ENCODE measurements at regions not wholly inside any gene's neighbourhood (a gene's known extent, or its start where the extent isn't known, plus 50 kb on each side); places are given as distances from the start of the nearest gene placed in this dataset.
"Not testable (repeated sequence)": the region's sequence is repeated elsewhere in the genome, so short reads cannot be mapped to it uniquely, and the experiment has no call there.

DNA sequence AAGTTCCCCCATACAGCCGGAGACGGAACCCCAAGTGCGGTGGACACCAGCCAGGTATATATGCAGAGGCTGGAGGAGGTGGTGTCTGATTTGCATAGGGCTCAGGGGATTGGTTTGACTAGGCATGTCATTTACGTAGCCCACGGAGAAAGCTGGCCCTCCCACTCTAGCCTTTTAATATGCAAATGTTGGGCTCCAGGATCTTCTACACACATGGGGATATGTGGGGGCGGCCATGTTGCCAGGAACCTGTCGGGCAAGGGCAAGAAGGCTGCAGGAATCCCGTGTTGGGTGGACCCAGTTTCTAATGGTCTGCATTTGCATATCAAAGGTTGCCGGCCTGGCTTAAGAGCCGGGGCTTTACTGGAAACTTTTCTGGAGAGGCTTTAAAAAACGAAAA is 57.4 kb downstream of the FTHL17 start:
- not testable (repeated sequence) for DNase-seq

- no peak for DNase-seq
These were observed 59.3 kb downstream of the FTHL17 start for GRCh38 chrX:31012509-31013025.

GRCh38 chrX:31007321-31007720 is 64.5 kb downstream of the FTHL17 start:
- DNase-seq = no peak

- DNase-seq = no peak
These were observed 65.8 kb downstream of the FTHL17 start for GRCh38 chrX:31006027-31006426.

DNA sequence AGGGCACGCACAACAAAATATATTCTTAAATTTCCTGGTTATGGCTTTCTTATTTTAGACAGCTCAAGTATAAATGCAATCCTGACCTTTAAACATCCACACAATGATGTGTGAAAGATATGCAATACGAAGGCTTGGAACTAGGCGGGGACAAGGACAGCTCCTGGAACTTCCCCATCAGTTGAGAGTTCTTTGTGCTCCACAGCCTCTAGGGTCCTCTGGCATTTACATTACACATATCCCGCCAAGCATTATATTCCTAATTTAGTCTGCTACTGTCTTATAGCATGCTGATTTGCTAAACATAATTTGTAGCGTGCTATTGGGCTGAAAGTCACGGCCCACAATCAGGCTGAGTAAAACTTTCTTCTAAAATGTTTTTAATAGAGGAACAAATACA is 74.4 kb downstream of the FTHL17 start:
- DNase-seq = no peak

DNA sequence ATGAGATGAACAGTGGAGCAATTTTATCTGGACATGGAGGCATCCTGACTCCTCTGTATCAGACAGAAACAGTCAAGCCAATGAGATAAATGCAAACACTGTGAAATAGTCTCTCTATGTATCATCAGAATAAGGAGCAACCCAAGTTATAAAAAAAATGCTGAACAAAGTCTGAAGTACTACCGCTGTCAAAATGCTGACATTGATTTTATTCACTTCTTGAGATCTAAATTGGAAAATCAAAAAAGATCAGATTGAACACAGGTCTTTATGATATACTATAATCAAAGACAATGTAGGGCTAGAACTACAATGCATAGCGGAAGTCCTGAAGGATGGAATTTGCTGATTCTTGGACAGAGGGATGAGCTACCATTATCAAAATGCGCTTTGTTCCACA is 76.1 kb downstream of the FTHL17 start:
- DNase-seq = no peak

DNA sequence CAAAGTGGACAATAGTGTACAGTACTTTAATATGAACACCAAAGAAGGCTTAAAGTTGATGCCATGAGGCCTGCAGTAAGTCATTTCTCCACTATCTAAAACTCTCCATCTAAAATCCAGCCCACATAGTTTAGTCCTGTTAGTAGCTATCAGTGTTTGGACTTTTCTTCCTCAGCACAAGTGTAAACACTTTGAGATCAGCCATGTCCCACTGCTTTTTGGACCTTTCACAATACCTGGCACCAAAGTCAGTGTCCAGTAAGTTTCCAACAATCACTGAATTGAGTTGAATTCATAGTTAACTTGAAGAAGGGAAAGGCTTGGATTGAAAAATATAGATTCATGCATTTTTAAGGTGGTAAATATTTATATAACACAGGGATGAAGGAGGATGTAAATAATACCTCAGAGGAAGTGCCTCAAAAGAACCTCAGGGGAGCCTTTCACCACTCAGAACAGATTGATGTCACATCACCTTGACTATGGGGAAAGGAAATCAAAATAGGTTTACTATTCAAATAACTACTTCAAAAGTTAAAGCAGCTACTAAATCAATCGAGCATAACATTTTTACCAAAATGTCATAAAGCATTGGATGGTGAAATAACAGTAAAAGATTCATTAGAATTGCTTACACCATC is 76.7 kb downstream of the FTHL17 start:
- no peak for DNase-seq

DNA sequence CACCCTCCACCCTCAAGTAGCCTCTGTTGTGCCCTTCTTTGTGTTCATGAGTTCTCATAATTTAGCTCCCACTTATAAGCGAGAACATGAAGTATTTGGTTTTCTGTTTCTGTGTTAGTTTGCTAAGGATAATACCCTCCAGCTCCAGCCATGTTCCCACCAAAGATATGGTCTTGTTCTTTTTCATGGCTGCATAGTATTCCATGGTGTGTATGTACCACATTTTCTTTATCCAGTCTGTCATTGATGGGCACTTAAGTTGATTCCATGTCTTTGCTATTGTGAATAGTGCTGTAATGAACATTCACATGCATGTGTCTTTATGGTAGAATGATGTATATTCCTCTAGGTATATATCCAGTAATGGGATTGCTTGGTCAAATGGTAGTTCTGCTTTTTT is 77.8 kb downstream of the FTHL17 start:
- DNase-seq = not testable (repeated sequence)

DNA sequence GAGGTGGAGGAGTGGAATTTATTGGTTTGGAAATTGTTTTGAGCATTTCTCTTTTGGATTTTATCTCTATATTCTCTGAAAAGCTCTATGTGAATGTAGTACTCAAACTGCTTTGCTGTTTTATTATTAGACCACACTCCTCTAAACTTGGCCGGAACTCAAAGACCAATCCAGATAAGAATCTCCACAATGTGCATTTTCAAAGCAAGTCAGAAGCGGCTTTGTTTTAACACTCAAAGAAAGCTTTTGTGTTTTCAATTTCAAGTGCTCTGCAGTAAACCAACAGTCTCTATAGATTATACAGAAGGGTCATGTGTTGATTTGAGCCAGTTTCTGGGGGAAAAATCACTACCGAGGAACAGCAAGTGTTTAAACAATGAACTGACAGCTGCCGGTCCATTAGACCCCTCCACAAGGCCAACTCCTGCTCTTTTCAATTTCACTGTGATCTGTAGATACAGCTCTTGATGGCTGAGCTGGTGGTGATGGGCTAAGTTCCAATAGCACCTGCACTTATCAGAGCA is 79.4 kb downstream of the FTHL17 start:
- DNase-seq = no peak

- DNase-seq = no peak
These were observed 81.5 kb downstream of the FTHL17 start for GRCh38 chrX:30990361-30990760.

DNA sequence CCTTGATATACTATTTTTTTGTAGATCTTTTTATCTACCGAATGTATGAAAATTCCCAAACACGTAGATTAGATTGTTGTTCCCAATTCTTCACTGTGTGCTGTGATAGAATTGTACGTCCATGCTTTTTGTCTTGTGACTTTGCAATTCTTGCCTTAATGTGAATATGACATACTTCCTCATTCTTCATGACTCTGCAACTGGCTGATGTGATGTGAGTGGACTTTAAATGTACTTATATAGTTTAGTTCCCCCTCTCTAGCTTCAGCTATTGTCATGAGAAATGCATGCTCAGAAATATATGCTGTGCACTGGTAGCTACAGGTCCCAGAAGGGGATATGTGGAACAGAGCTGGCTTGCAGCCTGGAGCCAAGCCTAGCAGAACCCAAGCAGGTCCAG is 89.4 kb downstream of the FTHL17 start:
- no peak for DNase-seq

GRCh38 chrX:30981968-30982367 is 89.9 kb downstream of the FTHL17 start:
- DNase-seq = no peak

DNA sequence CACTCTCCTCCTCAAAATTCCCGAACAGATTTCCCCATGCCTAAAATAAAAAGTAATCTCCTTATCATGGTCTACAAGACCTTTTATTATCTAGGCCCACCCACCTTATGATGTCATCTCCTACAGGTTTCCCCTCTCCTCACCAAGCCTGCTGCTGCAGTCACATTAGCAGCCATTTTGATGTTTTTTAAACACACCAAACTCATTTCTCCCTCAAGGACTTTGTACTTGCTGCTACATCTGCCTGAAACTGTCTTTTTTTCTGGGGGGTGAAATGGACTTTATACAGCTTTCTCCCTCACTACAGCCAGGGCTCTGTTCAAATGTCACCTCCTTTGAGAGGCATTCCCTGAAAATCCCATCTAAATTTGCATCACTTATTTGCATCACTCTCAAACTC is 90.2 kb upstream of the TAB3 start:
- DNase-seq = no peak

DNA sequence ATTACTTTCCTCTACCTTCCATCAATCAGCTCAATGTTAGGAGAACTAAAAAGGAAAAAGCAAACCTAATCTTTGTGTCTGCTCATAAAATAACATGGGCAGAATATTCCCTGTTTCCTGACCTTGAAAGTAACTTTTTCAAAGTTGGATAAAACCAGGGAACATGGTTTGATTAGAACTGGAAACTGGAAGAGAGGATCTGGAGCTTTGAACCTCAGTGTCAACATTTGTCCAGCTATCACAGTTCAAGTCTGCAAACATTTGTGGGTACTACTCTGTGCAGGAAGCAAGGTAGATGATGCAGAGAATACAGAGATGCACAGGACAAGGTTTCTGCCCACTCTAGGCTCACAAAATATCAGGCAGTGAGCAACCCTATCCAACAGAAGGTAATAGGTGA is 86.4 kb upstream of the TAB3 start:
- no peak for DNase-seq

DNA sequence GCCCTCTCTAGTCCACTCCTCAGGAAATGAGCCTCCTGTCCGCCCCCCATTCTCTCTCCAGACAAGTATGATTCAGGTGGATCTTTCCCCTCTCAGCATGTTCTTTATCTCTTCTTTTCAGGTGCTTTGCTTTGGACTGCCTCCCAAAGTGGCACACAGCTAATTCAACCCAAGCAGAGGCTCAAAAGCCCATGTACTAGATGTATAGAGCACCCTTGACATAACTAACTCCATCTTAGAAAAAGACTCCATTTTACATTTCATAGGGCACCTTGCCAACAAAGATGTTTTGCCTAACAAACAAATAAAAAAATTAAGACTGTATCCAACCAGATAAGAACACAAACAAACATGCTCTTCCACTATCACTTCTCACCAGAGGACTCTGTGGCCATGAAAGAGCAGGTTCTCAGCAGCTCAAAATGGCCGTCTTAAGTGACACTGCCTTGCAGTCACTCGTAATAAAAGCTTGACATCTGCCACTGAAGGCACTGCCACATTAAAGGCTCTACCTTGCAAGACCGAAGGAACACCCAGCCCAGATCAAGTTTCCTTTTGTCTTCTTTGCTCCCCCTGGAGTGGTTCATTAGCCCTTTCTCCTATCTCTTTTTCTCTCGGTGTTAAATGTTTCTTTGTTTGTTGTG is 84.9 kb upstream of the TAB3 start:
- no peak for DNase-seq

DNA sequence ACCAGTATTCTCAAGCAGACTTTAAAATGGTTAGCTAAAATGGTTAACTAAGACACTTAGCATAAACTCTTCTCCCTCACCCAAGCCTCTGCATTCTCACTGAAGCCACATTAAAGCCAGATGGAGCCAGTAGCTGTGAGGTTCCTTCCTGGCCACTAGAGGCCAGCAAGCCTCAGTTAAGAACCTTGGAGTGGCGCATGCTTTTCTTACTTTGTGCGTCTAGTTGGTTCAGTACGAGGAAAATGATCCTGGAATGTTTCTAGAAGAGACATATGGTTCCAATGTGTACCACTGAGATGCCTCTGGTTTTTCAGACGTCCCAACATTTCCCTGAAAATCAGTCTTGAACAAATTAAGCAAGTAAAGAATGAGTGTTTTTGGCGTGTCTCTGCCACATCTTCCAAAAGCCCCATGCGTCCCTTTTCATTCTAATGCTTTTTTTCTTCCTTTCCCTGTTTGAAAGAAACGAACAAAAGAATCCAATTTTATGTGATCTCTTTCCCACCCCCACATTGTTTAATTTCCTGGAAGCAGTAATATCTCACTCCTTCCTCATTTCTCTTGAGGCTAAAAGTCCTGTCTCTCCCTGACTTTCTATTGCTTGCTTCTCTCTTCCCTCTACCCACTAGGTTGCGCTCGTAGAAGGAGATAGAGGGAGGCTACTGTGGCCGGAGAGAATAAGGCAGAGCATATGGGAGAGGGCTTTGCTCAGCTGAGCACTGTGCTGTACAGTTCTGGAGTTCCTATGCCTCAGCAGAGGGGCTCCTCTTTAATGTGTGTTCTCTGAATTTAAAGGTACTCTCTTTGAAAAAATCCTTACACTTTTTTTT is 82.9 kb upstream of the TAB3 start:
- DNase-seq = peak; percentile 80

DNA sequence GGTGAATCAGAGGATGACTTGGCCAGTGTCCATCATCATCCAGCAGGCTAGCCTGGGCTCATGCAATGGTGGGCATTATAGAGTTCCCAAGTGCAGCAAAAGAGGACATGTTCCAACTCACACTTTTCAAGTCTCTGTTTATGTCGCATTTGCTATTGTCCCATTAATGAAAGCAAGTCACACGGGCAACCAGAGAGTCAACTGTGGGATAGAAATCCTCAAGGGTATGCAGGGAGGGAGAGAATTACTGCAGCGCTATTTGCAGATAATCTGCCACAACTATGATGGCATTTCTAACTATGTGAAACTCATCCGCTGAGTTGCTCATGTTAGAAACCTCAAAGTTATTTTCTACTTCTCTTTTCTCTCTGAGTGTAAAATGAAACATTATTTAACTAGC is 78.5 kb upstream of the TAB3 start:
- DNase-seq = no peak

- peak; percentile 86 for DNase-seq
These were observed 76.7 kb upstream of the TAB3 start for GRCh38 chrX:30965767-30966166.

GRCh38 chrX:30961387-30962174 is 72.5 kb upstream of the TAB3 start:
- DNase-seq = no peak

- no peak for DNase-seq
These were observed 68.7 kb upstream of the TAB3 start for GRCh38 chrX:30957753-30958152.

GRCh38 chrX:30955687-30956086 is 66.6 kb upstream of the TAB3 start:
- no peak for DNase-seq

- no peak for DNase-seq
These were observed 61.9 kb upstream of the TAB3 start for GRCh38 chrX:30951003-30951402.

GRCh38 chrX:30950391-30950790 is 61.3 kb upstream of the TAB3 start:
- DNase-seq = peak; percentile 96

All from NCI-H82 (cell line).